HG03439 (cell line): ENCODE measurements at regions not wholly inside any gene's neighbourhood (a gene's known extent, or its start where the extent isn't known, plus 50 kb on each side); places are given as distances from the start of the nearest gene placed in this dataset.

ENCODE experiments used
- ATAC-seq: cut with Tn5 transposase; IDR thresholded peaks from one replicate; pipeline ENCODE4 v1.9.1; 2021; ENCODE audit warnings: mild to moderate bottlenecking, moderate library complexity; ENCODE audit not compliant: unreplicated experiment

GRCh38 chr1:65486613-65487012 is 66.1 kb downstream of the LEPR start:
- no peak for ATAC-seq

GRCh38 chr1:65489481-65489880 is 69.0 kb downstream of the LEPR start:
- ATAC-seq: no peak

- no peak for ATAC-seq
Measured at GRCh38 chr1:65490231-65491009, 70.0 kb downstream of the LEPR start.

GRCh38 chr1:65491472-65491871 is 71.0 kb downstream of the LEPR start:
- ATAC-seq: no peak

- no peak for ATAC-seq
Measured at GRCh38 chr1:65493802-65494201, 73.3 kb downstream of the LEPR start.

- ATAC-seq: no peak
Measured at GRCh38 chr1:65494671-65495070, 74.2 kb downstream of the LEPR start.

GRCh38 chr1:65495137-65495536 is 74.7 kb downstream of the LEPR start:
- no peak for ATAC-seq

GRCh38 chr1:65497256-65497830 is 76.9 kb downstream of the LEPR start:
- ATAC-seq: no peak

- no peak for ATAC-seq
Measured at GRCh38 chr1:65503427-65503826, 83.0 kb downstream of the LEPR start.

- no peak for ATAC-seq
Measured at GRCh38 chr1:65504263-65504662, 83.8 kb downstream of the LEPR start.

GRCh38 chr1:65505547-65506300 is 85.3 kb downstream of the LEPR start:
- no peak for ATAC-seq

GRCh38 chr1:65508051-65508450 is 87.6 kb downstream of the LEPR start:
- ATAC-seq: no peak

GRCh38 chr1:65509912-65510680 is 89.6 kb downstream of the LEPR start:
- ATAC-seq: no peak

- ATAC-seq: no peak
Measured at GRCh38 chr1:65510961-65511360, 90.5 kb downstream of the LEPR start.

GRCh38 chr1:65512383-65512782 is 91.9 kb downstream of the LEPR start:
- ATAC-seq: no peak

- no peak for ATAC-seq
Measured at GRCh38 chr1:65512967-65513780, 92.7 kb downstream of the LEPR start.

GRCh38 chr1:65514041-65514440 is 93.6 kb downstream of the LEPR start:
- ATAC-seq: no peak

- no peak for ATAC-seq
Measured at GRCh38 chr1:65524931-65525265, 104.4 kb downstream of the LEPR start.

- no peak for ATAC-seq
Measured at GRCh38 chr1:65525266-65526048, 105.0 kb downstream of the LEPR start.

- no peak for ATAC-seq
Measured at GRCh38 chr1:65526049-65526556, 105.6 kb downstream of the LEPR start.
